ENCODE measurements at regions not wholly inside any gene's neighbourhood (a gene's known extent, or its start where the extent isn't known, plus 50 kb on each side); places are given as distances from the start of the nearest gene placed in this dataset.

GRCh38 chr14:61140271-61140670 lies 140.9 kb downstream of the TMEM30B start:
- no peak for DNase-seq (ENCODE audit: insufficient read length, low spot score, missing footprints)
- no peak overlapping the region for H2AFZ ChIP-seq (ENCODE audit: low read length)
- no peaks in the 10 kb centered on the region for H4K20me1 ChIP-seq (ENCODE audit: insufficient read depth, low read length)
- no peaks in the 10 kb centered on the region for H3K36me3 ChIP-seq (ENCODE audit: insufficient read depth, low read length)
- H3K4me3 ChIP-seq (ENCODE audit: insufficient read depth, low read length) = no peak overlapping the region
- no peaks in the 10 kb centered on the region for H3K79me2 ChIP-seq (ENCODE audit: insufficient read depth, low read length)
- H3K9me3 ChIP-seq (ENCODE audit: low read depth, low read length) = no peaks in the 10 kb centered on the region
- TF ChIP-seq, protein P1, sequence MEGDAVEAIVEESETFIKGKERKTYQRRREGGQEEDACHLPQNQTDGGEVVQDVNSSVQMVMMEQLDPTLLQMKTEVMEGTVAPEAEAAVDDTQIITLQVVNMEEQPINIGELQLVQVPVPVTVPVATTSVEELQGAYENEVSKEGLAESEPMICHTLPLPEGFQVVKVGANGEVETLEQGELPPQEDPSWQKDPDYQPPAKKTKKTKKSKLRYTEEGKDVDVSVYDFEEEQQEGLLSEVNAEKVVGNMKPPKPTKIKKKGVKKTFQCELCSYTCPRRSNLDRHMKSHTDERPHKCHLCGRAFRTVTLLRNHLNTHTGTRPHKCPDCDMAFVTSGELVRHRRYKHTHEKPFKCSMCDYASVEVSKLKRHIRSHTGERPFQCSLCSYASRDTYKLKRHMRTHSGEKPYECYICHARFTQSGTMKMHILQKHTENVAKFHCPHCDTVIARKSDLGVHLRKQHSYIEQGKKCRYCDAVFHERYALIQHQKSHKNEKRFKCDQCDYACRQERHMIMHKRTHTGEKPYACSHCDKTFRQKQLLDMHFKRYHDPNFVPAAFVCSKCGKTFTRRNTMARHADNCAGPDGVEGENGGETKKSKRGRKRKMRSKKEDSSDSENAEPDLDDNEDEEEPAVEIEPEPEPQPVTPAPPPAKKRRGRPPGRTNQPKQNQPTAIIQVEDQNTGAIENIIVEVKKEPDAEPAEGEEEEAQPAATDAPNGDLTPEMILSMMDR (IDR thresholded peaks at IDR 0.05; ENCODE audit: extremely low read depth, low read depth, low read length) = no peak
- peak overlapping the region; percentile 9 for H3K27ac ChIP-seq (ENCODE audit: low read depth, low read length)
- no peaks in the 10 kb centered on the region for H3K27me3 ChIP-seq (ENCODE audit: insufficient read depth, low read length)
- H3K4me1 ChIP-seq (ENCODE audit: insufficient read depth, low read length) = peaks cover 15% of the 10 kb centered on the region
- H3K4me2 ChIP-seq (ENCODE audit: insufficient read depth, low read length) = no peak overlapping the region

DNA sequence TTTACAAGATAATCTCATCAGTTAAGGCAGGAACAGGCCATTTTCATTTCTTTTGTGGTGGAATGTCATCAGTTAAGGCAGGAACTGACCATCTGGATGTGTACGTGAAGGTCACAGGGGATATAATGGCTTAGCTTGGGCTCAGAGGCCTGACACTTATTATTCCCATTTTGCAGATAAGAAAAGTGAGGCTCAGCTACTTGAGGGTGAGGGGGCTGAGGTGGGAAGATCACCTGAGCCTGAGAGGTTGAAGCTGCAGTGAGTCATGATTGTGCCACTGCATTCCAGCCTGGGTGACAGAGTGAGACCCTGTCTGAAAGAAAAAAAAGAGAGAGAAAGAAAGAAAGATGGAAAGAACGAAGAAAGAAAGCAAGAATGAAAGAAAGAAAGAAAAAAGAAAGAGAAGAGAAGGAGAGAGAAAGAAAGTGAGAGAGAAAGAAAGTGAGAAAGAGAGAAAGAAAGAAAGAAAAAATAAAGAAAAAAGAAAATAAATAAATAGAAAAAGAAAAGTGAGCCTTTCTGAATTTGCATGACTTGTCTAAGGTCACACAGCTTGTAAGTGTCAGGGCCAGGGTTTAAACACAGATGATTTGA lies 142.0 kb downstream of the TMEM30B start:
- peaks cover 10% of the 10 kb centered on the region for H3K4me1 ChIP-seq (ENCODE audit: insufficient read depth, low read length)
- H3K27me3 ChIP-seq (ENCODE audit: insufficient read depth, low read length) = no peaks in the 10 kb centered on the region
- H3K9me3 ChIP-seq (ENCODE audit: low read depth, low read length) = no peaks in the 10 kb centered on the region
- no peaks in the 10 kb centered on the region for H4K20me1 ChIP-seq (ENCODE audit: insufficient read depth, low read length)
- H3K4me2 ChIP-seq (ENCODE audit: insufficient read depth, low read length) = no peak overlapping the region
- no peak for DNase-seq (ENCODE audit: insufficient read length, low spot score, missing footprints)
- H3K79me2 ChIP-seq (ENCODE audit: insufficient read depth, low read length) = no peaks in the 10 kb centered on the region
- H3K36me3 ChIP-seq (ENCODE audit: insufficient read depth, low read length) = no peaks in the 10 kb centered on the region
- H3K27ac ChIP-seq (ENCODE audit: low read depth, low read length) = no peak overlapping the region
- TF ChIP-seq, protein P1 (IDR thresholded peaks at IDR 0.05; ENCODE audit: extremely low read depth, low read depth, low read length) = no peak
- H2AFZ ChIP-seq (ENCODE audit: low read length) = no peak overlapping the region
- no peak overlapping the region for H3K4me3 ChIP-seq (ENCODE audit: insufficient read depth, low read length)

DNA sequence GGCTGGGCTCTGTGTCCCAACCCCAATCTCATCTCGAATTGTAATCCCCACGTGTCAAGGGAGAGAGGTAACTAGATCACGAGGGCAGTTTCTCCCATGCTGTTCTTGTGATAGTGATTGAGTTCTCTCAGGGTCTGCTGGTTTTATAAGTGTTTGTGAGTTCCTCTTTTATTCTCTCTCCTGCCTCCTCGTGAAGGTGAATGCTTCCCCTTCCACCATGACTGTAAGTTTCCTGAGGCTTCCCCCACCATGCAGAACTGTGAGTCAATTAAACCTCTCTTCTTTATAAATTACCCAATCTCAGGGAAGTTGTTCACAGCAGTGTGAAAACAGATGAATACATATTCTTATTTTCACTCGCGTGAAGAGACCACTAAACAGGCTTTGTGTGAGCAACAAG lies 148.2 kb downstream of the TMEM30B start:
- no peaks in the 10 kb centered on the region for H3K9me3 ChIP-seq (ENCODE audit: low read depth, low read length)
- no peak overlapping the region for H2AFZ ChIP-seq (ENCODE audit: low read length)
- peaks cover 7% of the 10 kb centered on the region for H3K4me1 ChIP-seq (ENCODE audit: insufficient read depth, low read length)
- DNase-seq (ENCODE audit: insufficient read length, low spot score, missing footprints) = no peak
- H3K27ac ChIP-seq (ENCODE audit: low read depth, low read length) = no peak overlapping the region
- H3K79me2 ChIP-seq (ENCODE audit: insufficient read depth, low read length) = no peaks in the 10 kb centered on the region
- no peaks in the 10 kb centered on the region for H4K20me1 ChIP-seq (ENCODE audit: insufficient read depth, low read length)
- H3K4me3 ChIP-seq (ENCODE audit: insufficient read depth, low read length) = no peak overlapping the region
- H3K36me3 ChIP-seq (ENCODE audit: insufficient read depth, low read length) = no peaks in the 10 kb centered on the region
- TF ChIP-seq, protein P1 (IDR thresholded peaks at IDR 0.05; ENCODE audit: extremely low read depth, low read depth, low read length) = no peak
- no peak overlapping the region for H3K4me2 ChIP-seq (ENCODE audit: insufficient read depth, low read length)
- H3K27me3 ChIP-seq (ENCODE audit: insufficient read depth, low read length) = no peaks in the 10 kb centered on the region

- DNase-seq (ENCODE audit: insufficient read length, low spot score, missing footprints) = peak; percentile 80
- H2AFZ ChIP-seq (ENCODE audit: low read length) = no peak overlapping the region
- no peaks in the 10 kb centered on the region for H3K27me3 ChIP-seq (ENCODE audit: insufficient read depth, low read length)
- H3K4me1 ChIP-seq (ENCODE audit: insufficient read depth, low read length) = peaks cover 7% of the 10 kb centered on the region
- no peak overlapping the region for H3K4me3 ChIP-seq (ENCODE audit: insufficient read depth, low read length)
- TF ChIP-seq, protein P1 (IDR thresholded peaks at IDR 0.05; ENCODE audit: extremely low read depth, low read depth, low read length) = no peak
- no peaks in the 10 kb centered on the region for H3K79me2 ChIP-seq (ENCODE audit: insufficient read depth, low read length)
- H3K9me3 ChIP-seq (ENCODE audit: low read depth, low read length) = no peaks in the 10 kb centered on the region
- no peaks in the 10 kb centered on the region for H4K20me1 ChIP-seq (ENCODE audit: insufficient read depth, low read length)
- no peaks in the 10 kb centered on the region for H3K36me3 ChIP-seq (ENCODE audit: insufficient read depth, low read length)
- H3K27ac ChIP-seq (ENCODE audit: low read depth, low read length) = no peak overlapping the region
- H3K4me2 ChIP-seq (ENCODE audit: insufficient read depth, low read length) = no peak overlapping the region
These were observed 148.8 kb downstream of the TMEM30B start for GRCh38 chr14:61132336-61132735.
